ENCODE measurements at regions not wholly inside any gene's neighbourhood (a gene's known extent, or its start where the extent isn't known, plus 50 kb on each side); places are given as distances from the start of the nearest gene placed in this dataset.

- no peak for TF ChIP-seq CTCF (IDR thresholded peaks at IDR 0.05)
- H3K4me3 ChIP-seq (replicated peaks in 1 of 3; ENCODE audit: low read depth in 2 of 3, low read length in 3 of 3), result no peak overlapping the region
- Mint-ChIP-seq H3K4me1 (no peaks in the 10 kb centered on the region), H3K27ac (no peak overlapping the region), H3K4me3 (no peak overlapping the region), H3K36me3 (no peaks in the 10 kb centered on the region), H3K9me3 (peaks cover 0 to 15% (median 4%) of the 10 kb centered on the region in 7 donors), H3K27me3 (ENCODE audit: low read depth in 3 of 3) (peaks cover 0 to 2% (median 0%) of the 10 kb centered on the region in 3 donors)
- H3K9me3 ChIP-seq (replicated peaks in 1 of 2; ENCODE audit: control insufficient read depth in 1 of 2, insufficient read depth in 1 of 2, low read length in 2 of 2), result no peaks in the 10 kb centered on the region
- no peaks in the 10 kb centered on the region for H3K36me3 ChIP-seq (replicated peaks in 1 of 2; ENCODE audit: control insufficient read depth in 1 of 2, insufficient read depth in 2 of 2, low read length in 2 of 2)
- H3K4me2 ChIP-seq (replicated peaks; ENCODE audit: extremely low read depth, low read length, poor library complexity, severe bottlenecking), result no peak overlapping the region
- H3K27ac ChIP-seq (ENCODE audit: low read depth in 1 of 2, low read length in 2 of 2), result no peak overlapping the region
- WGBS (ENCODE audit: insufficient coverage), result 85% methylated on average over 2 of the region's 7 CpGs
- H3K79me2 ChIP-seq (ENCODE audit: insufficient read depth, low read length), result no peaks in the 10 kb centered on the region
- DNase-seq, result no peak
- H4K20me1 ChIP-seq (ENCODE audit: insufficient read depth, low read length), result no peaks in the 10 kb centered on the region
- no peaks in the 10 kb centered on the region for H3K27me3 ChIP-seq (ENCODE audit: control insufficient read depth in 2 of 2, insufficient read depth in 2 of 2, low read length in 2 of 2)
- intact Hi-C loops (cut with micrococcal nuclease), result no loop called here
- no peak overlapping the region for H2AFZ ChIP-seq (ENCODE audit: insufficient read depth, low read depth, low read length, poor library complexity, severe bottlenecking)
- H3K4me1 ChIP-seq (ENCODE audit: control insufficient read depth in 1 of 2, insufficient read depth in 2 of 2, low read length in 2 of 2), result no peaks in the 10 kb centered on the region
- no peak overlapping the region for H3K9ac ChIP-seq (ENCODE audit: insufficient read depth, low read length, poor library complexity, severe bottlenecking)
Measured at GRCh38 chr2:125398738-125399524, 1257.0 kb upstream of the GYPC start.

- Histone ChIP-seq H2AFZ (ENCODE audit: insufficient read depth, low read depth, low read length, poor library complexity, severe bottlenecking) (no peak overlapping the region), H3K79me2 (ENCODE audit: insufficient read depth, low read length) (no peaks in the 10 kb centered on the region), H4K20me1 (ENCODE audit: insufficient read depth, low read length) (no peaks in the 10 kb centered on the region), H3K4me2 (replicated peaks; ENCODE audit: extremely low read depth, low read length, poor library complexity, severe bottlenecking) (no peak overlapping the region), H3K27me3 (ENCODE audit: control insufficient read depth in 2 of 2, insufficient read depth in 2 of 2, low read length in 2 of 2) (no peaks in the 10 kb centered on the region), H3K36me3 (replicated peaks in 1 of 2; ENCODE audit: control insufficient read depth in 1 of 2, insufficient read depth in 2 of 2, low read length in 2 of 2) (no peaks in the 10 kb centered on the region), H3K4me3 (replicated peaks in 1 of 3; ENCODE audit: low read depth in 2 of 3, low read length in 3 of 3) (no peak overlapping the region), H3K9ac (ENCODE audit: insufficient read depth, low read length, poor library complexity, severe bottlenecking) (no peak overlapping the region), H3K9me3 (replicated peaks in 1 of 2; ENCODE audit: control insufficient read depth in 1 of 2, insufficient read depth in 1 of 2, low read length in 2 of 2) (peaks cover 0 to 4% of the 10 kb centered on the region in 2 donors), H3K4me1 (ENCODE audit: control insufficient read depth in 1 of 2, insufficient read depth in 2 of 2, low read length in 2 of 2) (no peaks in the 10 kb centered on the region), H3K27ac (ENCODE audit: low read depth in 1 of 2, low read length in 2 of 2) (no peak overlapping the region)
- Mint-ChIP-seq H3K4me1 (no peaks in the 10 kb centered on the region), H3K9me3 (peaks cover 0 to 13% (median 2%) of the 10 kb centered on the region in 7 donors), H3K27ac (no peak overlapping the region), H3K36me3 (no peaks in the 10 kb centered on the region), H3K4me3 (no peak overlapping the region), H3K27me3 (ENCODE audit: low read depth in 3 of 3) (peaks cover 0 to 2% (median 0%) of the 10 kb centered on the region in 3 donors)
- no CpG with 5 or more reads among the region's 2 CpGs for WGBS (ENCODE audit: insufficient coverage)
- intact Hi-C loops (cut with micrococcal nuclease), result no loop called here
- no peak for TF ChIP-seq CTCF (IDR thresholded peaks at IDR 0.05)
- no peak for DNase-seq
Measured at GRCh38 chr2:125405816-125406215, 1250.1 kb upstream of the GYPC start.
